ENCODE measurements at regions not wholly inside any gene's neighbourhood (a gene's known extent, or its start where the extent isn't known, plus 50 kb on each side); places are given as distances from the start of the nearest gene placed in this dataset.

DNA sequence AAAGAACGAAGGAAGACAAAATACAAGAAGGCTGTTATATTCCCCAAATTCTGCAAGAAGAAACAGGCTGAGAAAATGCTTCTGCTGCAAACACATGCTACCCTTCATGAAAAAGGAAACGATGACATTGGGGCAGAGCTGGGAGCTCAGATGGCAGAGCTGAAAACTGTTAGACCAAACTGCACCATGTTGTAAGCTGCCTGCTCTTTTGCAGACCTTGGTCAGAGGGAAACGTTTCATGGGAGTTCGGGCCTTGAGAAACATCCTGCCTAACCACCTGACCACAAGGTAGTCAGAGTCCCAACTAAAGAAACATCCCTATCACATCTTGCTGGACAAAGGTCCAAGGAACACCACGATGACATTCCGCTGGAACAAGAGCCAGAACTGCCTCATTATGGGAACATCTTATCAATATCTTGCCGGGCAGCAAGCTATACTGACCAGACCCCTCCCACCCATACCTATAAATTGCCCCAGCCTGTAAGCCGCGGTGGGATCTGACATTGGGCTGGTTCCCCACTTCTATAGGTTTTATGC, 110.7 kb upstream of the CTSC start:
- TF ChIP-seq GATA2 (IDR thresholded peaks at IDR 0.05; ENCODE audit: low read depth, low read length) (no peak), GATA3 (IDR thresholded peaks at IDR 0.05; ENCODE audit: low read depth, low read length) (no peak)

DNA sequence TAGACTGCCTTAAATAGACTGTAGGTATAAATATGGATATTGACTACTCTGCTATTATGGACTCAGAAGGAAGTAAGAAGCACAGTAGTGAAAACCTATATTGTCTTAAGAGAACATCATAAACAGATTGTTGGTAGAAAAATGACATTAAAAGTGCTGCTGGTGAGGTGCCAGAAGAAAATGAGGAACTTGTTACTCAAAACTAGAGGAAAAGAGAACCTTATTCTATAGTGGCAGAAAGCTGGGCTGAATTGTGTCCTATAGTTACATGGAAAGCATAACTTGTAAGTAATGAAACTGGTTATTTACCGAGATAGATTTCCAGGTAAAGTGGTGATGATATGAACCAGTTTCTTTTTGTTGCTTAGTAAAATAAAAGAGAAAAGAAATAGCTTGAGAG, 109.7 kb upstream of the CTSC start:
- TF ChIP-seq GATA2 (IDR thresholded peaks at IDR 0.05; ENCODE audit: low read depth, low read length) = no peak
- no peak for TF ChIP-seq GATA3 (IDR thresholded peaks at IDR 0.05; ENCODE audit: low read depth, low read length)

DNA sequence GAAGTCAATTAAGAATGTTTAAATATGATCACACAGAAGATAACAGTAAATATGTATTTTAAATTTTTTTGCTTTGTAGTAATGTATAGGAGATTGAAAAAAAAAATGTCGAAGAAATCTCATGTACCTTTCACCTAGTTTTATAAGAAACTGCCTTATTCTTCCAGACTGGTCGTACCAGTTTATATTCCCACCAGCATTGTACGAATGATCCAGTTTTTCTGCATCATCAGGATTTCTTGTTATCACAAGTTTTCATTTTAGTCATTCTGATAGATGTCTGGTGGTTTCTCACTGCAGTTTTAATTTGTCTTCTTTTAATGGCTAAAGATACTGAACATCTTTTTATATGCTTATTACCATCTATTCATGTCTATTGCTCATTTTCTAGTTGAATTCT, 101.8 kb upstream of the CTSC start:
- no peak for TF ChIP-seq GATA3 (IDR thresholded peaks at IDR 0.05; ENCODE audit: low read depth, low read length)
- no peak for TF ChIP-seq GATA2 (IDR thresholded peaks at IDR 0.05; ENCODE audit: low read depth, low read length)

DNA sequence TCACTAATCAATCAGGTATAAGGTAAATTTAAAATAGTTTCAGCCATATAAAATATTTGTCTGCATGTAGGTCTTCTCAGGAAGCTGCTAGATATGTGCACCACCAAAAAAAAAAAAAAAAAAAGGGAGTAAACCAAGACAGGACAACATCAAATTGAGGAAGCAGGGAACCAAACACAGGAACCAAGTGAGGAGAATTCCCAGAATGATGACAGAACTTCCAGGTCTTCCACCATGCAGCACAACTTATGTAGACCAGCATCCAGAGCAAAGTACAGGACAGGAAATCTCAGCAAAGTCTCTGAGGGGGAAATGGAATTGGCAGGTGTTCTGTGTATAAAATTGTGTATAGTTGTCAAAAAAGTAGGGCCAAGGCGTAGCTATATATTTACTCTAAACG, 101.2 kb upstream of the CTSC start:
- TF ChIP-seq GATA2 (IDR thresholded peaks at IDR 0.05; ENCODE audit: low read depth, low read length) (no peak), GATA3 (IDR thresholded peaks at IDR 0.05; ENCODE audit: low read depth, low read length) (no peak)

DNA sequence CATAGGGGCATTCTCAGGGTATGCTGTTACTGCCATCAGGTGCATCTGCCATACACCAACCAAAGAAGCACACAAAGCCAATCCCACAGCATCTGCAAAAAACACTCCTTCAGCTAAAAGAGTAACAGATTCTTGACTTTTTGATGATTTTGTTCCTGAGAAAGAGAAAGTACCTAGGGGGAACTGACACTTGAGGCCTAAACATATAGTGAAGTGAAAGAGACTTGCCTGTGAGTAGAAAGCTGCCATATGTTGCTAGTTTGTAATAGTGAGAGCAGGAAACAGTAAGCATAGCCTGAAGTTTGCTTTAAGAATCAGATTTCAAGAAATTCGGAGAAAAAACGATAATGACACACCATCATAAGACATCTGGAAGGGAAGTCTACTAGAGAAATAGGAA, 97.9 kb upstream of the CTSC start:
- TF ChIP-seq GATA2 (IDR thresholded peaks at IDR 0.05; ENCODE audit: low read depth, low read length) (no peak), GATA3 (IDR thresholded peaks at IDR 0.05; ENCODE audit: low read depth, low read length) (no peak)

DNA sequence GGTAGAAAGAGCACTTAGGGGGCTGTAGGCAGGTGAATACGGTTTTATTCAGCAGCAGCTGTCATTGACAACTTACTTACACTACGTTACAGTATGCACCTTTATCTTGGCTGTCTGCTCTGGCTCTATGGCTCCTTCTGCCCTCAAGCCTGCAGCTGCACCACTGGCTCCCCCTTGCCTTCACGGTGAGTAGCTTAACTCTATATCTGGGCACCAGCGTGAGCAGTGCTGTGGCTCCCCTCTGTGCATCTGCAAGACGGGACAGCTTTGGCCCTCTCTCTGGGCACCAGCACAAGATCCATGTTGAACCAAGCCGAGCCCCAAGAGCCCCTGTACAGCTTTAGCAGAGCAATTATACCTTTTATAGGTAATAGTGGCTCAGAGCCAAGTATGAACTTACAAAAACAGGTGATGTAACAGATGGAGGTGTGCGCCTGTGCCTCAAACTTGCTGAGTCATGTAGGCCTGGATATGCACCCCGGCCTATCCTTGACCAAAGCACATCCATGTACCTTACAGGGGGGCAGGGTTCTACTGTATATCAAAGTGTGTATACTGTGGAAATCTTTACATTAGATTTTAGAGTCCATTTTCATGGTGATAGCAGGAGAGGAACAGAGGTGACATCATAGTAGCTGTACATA, 96.9 kb upstream of the CTSC start:
- TF ChIP-seq GATA2 (IDR thresholded peaks at IDR 0.05; ENCODE audit: low read depth, low read length) = no peak
- no peak for TF ChIP-seq GATA3 (IDR thresholded peaks at IDR 0.05; ENCODE audit: low read depth, low read length)

DNA sequence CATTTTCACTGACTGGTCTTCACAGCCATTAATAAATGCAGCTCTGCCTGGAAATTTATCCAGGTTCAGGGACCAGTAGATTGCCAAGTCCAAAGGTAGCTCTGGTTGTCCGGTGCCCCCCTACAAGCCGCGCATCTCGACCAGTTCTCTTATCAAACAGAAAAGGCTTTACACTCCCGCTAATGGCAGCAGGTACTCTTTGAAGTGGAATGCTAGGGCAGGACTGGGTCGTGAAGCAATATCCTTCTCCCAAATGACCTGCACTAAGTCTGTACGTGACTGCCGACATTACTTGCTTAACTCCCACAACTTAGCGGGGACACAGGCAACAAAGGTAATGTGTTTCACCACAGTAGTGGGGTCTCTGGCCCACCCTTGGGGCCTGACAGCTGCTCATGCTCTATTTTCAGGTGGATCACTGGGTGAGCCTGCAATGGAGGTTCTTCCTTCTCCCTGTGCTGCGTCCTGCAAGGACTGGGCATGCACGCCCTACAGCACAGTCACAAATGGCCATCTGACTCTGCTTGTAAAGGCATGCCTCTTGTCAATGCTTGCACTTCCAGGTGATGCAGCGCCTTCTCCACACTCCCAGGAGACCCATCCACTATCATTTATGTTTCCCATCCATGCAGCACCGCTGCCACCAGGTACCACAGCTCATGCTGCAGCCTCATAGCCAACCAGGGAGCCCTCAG, 96.1 kb upstream of the CTSC start:
- TF ChIP-seq GATA3 (IDR thresholded peaks at IDR 0.05; ENCODE audit: low read depth, low read length) (no peak), GATA2 (IDR thresholded peaks at IDR 0.05; ENCODE audit: low read depth, low read length) (no peak)

DNA sequence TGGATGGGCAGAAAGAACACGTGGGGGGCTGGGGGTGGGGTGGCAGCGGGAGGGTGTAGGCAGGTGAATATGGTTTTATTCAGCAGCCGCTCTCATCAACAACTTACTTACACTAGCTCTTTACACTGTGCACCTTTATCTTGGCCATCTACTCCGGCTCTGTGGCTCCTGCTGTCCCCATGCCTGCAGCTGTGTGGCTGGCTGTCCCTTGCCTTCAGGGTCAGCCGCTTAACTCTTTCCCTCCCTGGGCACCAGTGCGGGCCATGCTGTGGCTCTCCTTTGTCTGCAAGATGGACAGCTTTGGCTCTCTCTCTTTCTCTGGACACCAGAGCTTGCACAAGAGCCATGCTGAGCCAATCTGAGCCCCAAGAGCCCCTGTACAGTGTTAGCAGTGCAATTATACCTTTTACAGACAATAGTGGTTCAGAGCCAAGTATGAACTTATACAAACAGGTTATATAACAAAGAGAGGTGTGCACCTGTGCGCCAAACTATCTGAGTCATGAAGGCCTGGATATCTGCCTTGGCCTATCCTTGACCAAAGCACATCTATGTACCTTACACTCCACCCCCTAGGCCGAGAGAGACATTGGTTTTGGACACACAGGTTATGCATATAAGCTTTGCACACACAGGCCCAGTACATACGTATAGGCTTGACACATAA, 94.3 kb upstream of the CTSC start:
- TF ChIP-seq GATA3 (IDR thresholded peaks at IDR 0.05; ENCODE audit: low read depth, low read length) = no peak
- TF ChIP-seq GATA2 (IDR thresholded peaks at IDR 0.05; ENCODE audit: low read depth, low read length) = peak; percentile 41; the same call in 1 of the 2 replicates

DNA sequence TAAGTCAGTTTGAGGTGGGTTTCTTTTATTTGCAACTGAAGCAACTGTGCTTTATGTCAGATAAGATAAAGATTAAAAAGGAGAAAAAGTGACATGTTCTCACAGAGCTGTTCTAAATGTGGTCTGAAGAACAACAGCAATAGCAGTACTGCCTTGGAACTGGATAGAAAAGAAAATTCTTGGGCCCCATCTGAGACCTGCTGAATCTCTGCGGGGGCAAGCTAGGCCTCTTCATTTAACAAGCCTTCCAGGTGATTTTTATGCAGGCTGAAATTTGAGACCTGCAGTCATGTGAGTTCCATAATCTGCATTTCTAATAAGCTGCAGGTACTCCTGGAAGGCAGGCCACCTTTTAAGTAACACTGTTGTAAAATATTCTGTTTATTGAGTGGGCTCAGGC, 91.4 kb upstream of the CTSC start:
- no peak for TF ChIP-seq GATA3 (IDR thresholded peaks at IDR 0.05; ENCODE audit: low read depth, low read length)
- no peak for TF ChIP-seq GATA2 (IDR thresholded peaks at IDR 0.05; ENCODE audit: low read depth, low read length)

DNA sequence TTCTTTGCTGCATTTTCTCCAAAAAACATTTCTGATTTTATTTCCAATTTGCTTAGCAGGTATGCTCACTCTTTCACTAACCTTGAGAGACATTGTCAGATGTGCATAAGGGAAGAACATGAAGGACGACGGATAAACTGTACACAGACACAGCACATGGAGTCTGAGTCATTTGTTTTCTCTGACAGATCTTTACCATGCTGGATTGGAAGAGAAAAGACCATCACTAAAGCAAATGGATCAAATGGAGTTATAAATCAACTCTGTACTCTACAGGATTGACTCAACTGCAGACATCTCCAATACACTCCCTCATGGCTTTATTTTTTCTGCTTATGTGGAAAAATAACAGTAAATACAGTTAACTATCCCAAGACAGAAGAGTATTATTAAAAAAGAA, 90.2 kb upstream of the CTSC start:
- TF ChIP-seq GATA3 (IDR thresholded peaks at IDR 0.05; ENCODE audit: low read depth, low read length) (no peak), GATA2 (IDR thresholded peaks at IDR 0.05; ENCODE audit: low read depth, low read length) (no peak)

DNA sequence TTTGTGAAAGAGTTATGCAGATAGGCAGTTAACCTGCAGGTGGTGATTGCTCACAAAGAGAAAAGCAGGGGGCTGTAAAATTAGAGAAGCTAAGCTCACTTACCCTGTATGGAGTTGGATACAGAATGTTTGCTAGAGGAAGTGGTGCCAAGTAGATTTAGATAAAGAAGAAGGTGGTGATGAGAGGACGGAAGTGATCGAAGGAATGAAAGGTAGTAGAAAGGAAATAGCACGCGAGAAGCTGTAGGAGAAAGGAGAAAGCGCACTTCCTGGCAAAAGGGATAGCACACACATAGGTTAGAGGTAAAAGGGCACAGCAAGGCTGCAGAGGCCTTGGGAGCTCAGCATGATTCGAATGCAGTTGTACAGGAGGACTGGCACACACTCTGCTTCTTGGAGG, 87.3 kb upstream of the CTSC start:
- TF ChIP-seq GATA2 (IDR thresholded peaks at IDR 0.05; ENCODE audit: low read depth, low read length) = no peak
- no peak for TF ChIP-seq GATA3 (IDR thresholded peaks at IDR 0.05; ENCODE audit: low read depth, low read length)

DNA sequence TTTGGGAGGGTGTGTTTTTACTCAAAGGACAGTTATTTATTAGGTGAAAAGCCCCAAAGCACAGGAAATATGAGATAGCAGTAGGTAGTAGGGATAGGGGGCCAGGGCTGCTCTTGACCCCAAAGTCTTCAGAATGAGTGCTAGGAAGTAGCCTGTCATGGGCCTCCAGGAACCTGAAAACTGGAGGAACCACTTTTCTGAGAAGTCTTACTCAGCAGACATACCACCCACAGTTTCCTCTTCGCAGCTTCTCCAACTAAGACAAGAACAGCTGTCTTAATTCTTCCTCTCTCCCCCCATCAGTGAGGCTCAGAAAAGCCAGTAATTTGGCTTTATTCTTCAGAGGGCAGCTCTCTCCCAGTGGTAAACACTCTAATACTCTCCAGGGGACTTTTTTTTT, 84.0 kb upstream of the CTSC start:
- no peak for TF ChIP-seq GATA2 (IDR thresholded peaks at IDR 0.05; ENCODE audit: low read depth, low read length)
- TF ChIP-seq GATA3 (IDR thresholded peaks at IDR 0.05; ENCODE audit: low read depth, low read length) = no peak

DNA sequence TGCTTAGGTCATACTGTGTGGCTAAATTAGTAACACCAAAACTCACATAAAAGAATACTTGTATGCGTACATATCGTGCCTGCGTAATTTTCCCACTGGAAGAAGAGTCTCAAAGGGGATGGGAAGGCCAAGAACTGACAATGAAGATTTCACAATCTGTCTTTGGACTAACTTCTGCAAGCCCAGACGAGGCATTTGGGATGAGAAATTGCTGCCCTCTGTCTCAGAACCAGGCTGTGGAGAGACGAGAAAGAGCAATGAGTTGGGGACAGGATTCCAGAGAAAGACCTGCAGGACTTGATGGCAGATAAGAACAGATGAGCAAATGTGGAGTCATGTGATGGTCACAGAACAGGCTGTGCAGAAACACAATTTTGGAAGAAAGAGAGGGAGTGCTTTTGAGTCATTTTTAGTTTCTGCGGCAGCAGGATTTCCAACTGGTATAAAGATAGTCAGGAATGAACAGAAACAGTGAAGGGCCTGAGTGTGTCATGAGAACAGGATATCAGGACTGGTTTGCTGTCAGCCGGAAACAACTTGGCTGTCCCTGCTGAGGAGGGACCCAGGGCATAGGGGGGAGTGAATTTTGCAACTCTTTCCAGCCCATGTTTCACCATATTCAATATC, 82.7 kb upstream of the CTSC start:
- no peak for TF ChIP-seq GATA3 (IDR thresholded peaks at IDR 0.05; ENCODE audit: low read depth, low read length)
- TF ChIP-seq GATA2 (IDR thresholded peaks at IDR 0.05; ENCODE audit: low read depth, low read length) = no peak

DNA sequence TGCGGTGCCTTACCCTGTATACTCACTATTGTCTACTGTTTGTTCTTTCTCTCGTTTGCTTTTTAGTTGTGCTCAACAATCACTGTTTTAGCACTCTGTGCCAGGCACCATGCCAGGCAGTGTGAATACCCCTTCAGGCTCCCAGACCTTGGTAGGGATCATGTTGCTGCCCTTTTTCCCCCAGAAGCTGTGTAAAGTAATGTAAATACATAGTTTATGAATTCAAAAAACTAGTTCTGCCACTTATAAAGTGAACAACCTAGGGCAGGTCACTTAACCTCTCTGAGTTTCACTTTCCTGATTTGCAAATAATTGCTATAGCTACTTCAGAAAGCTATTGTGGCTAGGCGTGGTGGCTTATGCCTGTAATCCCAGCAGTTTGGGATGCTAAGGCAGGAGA, 81.0 kb upstream of the CTSC start:
- TF ChIP-seq GATA3 (IDR thresholded peaks at IDR 0.05; ENCODE audit: low read depth, low read length) (no peak), GATA2 (IDR thresholded peaks at IDR 0.05; ENCODE audit: low read depth, low read length) (no peak)
